T-helper 1 cell treated with Interleukin-12 subunit alpha and Interleukin-12 subunit beta and Interleukin-4 antibody, amounts not matched to agents 30 ng/mL and 1 ng/mL, for 36 hours (primary cell): ENCODE measurements at regions not wholly inside any gene's neighbourhood (a gene's known extent, or its start where the extent isn't known, plus 50 kb on each side); places are given as distances from the start of the nearest gene placed in this dataset.

ENCODE experiments used
- intact Hi-C: fragments of 100-400 bp; cut with micrococcal nuclease; formaldehyde crosslinking; loops from one replicate; pipeline ENCODE4 v1.15.1; 2024

DNA sequence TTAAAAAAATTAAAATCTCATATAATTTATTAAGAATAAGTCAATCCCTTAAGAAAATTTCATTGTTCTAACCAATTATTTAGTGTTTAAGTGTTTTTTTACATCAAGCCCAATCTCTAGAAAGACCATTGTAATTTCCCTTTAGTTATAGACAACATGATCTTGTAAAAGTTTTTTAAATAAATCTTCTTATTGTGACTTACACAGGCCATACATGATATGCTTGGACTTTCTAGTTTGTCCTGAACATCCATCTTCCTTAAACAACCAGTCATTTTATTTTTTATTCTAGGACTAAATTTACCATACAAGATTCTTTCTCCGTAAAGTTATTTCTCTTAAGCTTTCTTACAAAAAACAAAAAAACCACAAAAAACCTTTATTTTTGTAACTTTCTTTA, 126.5 kb upstream of the MAST4 start:
- intact Hi-C loops, result no loop called here

DNA sequence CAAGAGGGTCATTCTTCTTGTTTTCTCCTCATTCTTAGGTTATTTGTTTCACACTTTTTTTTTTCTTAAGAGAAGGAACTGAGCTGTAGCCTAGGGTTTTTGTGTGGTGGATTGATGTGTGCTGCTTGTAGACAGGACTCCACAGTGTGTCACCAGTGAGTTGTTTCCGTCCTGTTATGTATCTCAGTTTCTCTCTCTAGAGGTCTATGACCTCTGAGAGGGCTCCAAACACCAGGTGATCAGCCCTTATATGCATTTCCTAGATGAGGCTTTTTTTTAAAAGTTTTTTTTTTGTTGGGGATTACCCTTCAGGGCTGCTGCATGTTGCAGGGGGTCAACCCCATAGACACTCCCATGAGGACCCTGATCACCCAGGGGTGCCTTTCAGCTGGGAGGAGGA, 124.2 kb upstream of the MAST4 start:
- intact Hi-C loops, result no loop called here

DNA sequence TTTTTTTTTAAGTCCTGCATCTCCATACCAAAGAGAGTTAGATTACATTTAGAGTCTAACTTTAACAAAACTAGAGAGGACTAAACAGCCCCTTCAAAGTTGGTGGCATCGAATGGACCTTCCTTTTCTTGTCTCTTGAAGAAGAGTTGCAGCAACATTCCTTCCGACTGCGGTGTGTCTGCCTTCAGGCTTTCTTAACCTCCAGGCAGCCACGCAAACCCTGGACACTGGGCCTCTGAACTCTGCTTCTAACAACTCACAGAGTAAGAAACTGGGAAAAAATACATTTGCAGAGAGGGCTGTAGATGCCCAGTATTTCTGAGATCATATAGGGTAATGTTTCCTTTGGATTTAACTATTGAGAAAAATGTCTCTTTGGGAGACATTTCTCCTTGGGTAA, 120.5 kb upstream of the MAST4 start:
- intact Hi-C loops, result no loop called here

DNA sequence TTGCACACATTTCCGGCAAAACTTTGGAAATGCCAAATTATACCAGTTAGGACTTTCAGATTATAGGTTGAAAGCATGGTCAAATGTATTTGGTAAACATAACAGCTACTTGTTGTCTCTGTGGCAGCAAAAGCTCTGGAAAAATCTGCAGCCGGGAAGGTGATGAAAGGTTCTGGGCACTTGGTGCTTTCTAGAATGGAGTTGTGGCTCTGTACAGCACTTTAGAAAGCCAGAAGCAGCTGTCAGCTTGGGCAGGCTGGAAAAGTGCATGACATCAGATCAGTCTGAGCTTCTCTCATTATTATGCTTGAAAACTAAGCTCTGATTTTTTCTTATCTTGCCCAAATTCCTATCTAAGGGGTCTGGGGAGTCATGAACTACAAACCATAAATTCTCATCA, 118.6 kb upstream of the MAST4 start:
- intact Hi-C loops, result no loop called here

DNA sequence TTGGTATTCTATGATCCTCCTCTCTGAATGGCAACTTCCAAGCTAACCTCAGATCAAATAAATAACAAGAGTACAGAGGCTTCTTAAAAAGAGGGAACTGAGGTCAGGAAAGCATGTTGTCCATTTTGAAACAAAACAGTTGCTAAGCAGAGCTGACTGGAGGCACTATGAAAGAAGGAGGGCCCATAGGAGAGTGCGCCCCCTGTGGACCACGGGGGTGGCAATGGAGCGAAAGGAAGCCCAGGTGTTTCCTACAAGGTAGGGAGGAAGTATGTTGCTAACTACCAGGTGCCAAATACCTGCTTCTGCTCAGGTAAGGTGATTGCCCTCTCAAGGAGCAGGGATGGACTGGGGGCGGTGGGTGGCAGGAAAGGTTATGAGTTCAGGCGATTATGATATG, 101.8 kb upstream of the MAST4 start:
- intact Hi-C loops, result no loop called here

DNA sequence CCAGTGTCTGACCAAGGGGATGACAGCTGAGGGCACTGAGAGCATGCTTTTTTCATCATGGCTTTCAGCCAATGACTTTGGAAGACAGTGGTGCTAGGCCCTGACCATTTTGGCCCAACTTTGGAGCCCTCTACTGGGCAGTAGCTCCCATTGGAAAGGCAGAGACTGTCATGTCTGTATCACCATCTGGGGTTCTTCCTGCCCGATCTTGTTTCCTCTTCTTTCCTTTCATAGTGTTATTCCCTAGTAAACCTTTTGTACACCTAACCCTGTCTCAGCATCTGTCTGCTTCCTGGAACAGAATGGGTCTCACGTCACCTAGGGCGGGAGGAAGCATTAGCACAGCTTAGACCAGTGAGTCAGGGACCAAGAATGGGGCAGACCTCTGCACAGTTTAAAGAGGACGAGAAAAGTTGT, 97.4 kb upstream of the MAST4 start:
- intact Hi-C loops, result no loop called here

DNA sequence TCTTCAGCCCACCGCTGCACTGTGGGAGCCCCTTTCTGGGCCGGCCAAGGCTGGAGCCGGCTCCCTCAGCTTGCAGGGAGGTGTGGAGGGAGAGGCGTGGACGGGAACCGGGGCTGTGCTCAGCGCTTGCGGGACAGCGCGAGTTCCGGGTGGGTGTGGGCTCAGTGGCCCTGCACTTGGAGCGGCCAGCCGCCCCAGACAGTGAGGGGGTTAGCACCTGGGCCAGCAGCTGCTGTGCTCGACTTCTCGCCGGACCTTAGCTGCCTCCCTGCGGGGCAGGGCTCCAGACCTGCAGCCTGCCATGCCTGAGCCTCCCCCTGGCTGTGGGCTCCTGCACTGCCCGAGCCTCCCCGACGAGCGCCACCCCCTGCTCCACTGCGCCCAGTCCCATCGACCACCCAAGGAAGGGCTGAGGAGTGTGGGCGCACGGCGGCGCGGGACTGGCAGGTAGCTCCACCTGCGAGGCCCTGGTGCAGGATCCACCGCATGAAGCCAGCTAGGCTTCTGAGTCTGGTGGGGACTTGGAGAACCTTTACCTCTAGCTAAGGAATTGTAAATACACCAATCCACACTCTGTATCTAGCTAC, 92.9 kb upstream of the MAST4 start:
- intact Hi-C loops, result no loop called here

DNA sequence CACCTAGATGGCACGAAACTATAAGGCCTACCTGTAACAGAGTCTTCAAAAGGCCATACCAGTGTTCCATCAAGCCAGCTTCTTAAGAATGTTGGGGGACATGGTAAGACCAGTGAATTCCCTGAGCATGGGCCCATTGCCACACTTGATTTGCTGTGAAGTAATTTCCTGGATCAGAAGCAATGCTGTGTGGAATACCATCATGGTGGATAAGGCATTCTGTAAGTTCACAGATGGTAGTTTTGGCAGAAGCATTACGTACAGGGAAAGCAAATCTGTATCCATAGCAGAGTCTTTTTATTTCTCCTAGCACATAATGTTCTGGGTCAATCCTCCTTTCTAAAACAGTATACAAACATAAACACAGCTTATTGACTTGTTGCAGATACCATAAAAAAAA, 89.1 kb upstream of the MAST4 start:
- intact Hi-C loops, result no loop called here

DNA sequence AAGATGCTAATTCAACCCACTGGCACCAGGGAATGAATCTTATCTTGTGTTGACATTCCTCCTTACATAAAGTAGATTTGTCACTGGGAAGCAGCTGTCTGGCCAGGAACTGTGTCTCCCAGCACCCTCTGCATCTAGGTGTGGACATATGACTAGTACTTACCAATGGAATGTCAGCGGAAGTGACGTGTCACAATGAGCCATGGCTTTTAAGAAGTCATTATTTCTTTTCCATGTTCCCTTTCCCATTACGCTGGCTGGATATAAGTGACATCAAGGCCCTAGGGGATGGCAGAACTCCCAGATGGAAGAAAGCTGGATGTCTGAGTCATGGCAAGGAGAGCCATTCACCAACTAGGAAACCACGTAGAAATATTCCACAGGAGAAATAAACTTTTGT, 84.7 kb upstream of the MAST4 start:
- intact Hi-C loops, result no loop called here

DNA sequence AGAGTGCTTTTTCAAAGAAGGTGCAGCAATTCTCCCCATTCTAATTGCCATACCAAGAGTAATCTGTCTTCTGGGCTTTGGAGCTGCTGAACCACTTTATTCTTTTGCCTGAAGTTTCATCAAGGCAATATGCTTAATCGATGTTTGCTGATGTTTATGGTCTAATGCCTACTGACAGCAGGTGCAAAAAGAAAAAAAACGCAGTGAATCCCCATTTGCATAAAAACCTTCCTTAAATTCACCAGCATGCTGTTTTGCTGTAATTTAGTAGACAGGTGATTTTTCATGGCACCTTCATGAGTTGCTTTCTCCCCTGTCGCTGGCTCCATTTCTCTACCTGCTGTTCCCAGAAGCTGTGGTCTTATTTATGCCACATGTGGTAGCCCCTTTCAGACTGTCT, 83.1 kb upstream of the MAST4 start:
- intact Hi-C loops, result no loop called here

DNA sequence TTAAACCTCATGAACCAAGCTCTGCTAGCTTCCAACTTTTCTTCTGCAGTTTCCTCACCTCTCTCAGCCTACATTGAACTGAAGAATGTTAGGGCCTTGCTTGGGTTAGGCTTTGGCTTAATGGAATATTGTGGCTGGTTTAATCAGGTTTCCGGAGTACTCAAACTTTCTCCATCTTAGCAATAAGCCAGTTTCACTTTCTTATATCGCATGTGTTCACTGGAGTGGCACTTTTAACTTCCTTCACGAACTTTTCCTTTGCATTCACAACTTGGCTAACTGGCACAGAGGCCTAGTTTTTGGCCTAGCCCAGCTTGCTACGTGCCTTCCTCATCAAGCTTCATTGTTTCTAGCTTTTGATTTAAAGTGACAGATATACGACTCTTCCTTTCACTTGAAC, 81.0 kb upstream of the MAST4 start:
- intact Hi-C loops, result no loop called here

DNA sequence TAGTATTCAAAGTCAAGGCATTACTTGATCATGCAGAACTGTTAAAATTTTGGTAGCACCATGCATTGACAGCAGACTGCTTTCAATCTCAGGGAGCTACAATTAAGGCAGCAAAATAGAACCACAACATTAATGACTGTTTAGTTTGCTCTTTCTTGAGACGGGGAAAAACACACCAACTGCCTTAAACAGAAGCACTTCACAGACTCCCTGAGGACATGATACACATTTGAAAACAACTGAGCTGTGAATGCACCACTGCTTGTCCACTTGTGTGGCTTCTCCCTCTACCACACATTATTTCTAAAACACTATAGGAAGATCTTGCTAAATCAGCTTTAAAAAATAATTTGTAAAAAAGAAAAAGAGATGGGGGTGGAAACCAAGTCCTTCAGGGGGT, 79.6 kb upstream of the MAST4 start:
- intact Hi-C loops, result no loop called here

DNA sequence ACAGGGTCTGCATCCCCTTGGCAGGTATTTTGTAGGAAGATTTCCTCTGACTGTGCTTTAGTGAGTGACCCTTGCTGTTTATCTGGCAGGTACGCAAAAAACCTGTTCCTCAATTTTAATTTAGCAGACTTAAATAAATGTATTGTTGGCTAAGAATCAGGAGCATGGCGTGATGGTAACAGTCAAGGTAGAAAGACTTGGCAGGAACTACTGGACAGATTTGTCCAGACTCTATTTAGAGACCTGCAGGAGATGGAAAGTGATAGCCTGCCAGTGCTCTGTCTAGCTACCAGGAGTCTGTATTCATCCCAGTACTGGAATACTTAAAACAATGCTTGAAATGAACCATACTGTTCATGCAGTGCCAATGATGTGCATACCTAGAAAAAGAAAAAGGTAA, 78.8 kb upstream of the MAST4 start:
- intact Hi-C loops, result no loop called here

DNA sequence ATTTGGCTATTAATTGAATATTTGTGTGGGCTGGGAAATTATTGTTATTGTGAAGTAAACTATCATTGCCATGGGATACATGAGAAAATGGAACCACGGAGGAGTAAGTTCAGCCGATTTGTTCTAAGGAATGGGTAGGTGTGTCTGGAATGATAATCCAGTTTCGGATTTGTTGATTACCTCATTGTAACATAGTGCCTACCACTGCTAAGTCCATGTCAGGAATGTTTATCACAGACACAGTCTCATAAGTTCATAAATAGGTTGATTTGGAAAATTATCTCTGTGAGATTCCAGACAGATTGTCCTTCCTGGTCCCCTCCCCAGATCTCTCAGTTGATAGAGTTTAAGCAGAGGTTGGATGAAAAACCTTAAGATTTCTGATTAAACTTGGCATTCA, 78.1 kb upstream of the MAST4 start:
- intact Hi-C loops, result no loop called here

DNA sequence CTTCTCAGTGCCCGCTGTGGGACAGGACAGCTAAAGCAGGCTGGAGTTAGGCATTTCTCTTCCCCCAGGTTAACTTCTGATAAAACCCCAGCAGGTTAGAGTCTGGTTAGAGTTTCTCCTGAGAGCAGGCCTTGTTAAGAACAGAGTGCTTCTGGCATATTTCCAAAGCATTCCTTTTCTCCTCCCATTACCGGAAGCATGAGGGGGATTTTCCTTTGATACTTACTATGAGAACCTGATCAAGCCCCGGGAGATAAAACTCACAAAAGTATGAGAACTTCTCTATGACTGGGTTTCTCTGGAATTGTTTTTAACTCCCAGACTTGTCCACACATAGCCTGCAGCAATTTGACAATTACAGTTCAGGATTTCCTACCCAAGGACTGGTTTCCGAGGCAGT, 77.4 kb upstream of the MAST4 start:
- intact Hi-C loops, result no loop called here

DNA sequence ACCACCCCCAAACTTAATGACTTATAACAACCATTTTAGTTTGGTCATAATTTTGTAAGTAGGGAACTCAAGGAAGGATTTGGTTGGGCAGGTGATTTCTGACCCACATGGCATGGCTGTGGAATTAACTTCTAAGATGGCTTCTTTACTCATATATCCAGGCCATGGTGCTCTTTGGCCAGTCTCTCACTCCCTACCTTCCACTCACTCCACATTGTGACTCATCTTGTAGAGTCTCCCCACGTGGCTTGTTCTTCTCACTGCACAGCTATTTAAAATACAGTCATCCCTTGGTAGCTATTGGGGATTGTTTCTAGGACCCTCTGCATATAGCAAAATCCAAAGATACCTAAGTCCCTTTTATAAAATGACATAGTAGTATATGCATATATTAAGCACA, 76.6 kb upstream of the MAST4 start:
- intact Hi-C loops, result no loop called here

DNA sequence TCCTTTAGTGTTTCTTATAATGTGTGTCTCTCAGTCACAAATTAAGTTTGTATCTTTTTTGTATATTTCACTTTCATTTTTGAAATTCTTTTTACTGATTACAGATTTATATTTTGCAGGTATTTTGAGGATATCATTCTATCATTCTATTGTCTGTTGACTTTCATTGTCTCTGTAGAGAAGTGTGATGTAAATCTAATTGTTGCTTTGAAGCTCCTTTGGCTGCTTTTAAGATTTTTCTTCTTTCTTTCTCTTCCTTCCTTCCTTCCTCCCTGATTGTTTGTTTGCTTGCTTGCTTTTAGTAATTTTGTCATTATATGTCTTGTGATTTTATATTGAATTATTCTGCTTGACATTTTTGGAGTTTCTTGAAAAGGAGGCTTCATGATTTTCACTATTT, 75.3 kb upstream of the MAST4 start:
- intact Hi-C loops, result no loop called here

DNA sequence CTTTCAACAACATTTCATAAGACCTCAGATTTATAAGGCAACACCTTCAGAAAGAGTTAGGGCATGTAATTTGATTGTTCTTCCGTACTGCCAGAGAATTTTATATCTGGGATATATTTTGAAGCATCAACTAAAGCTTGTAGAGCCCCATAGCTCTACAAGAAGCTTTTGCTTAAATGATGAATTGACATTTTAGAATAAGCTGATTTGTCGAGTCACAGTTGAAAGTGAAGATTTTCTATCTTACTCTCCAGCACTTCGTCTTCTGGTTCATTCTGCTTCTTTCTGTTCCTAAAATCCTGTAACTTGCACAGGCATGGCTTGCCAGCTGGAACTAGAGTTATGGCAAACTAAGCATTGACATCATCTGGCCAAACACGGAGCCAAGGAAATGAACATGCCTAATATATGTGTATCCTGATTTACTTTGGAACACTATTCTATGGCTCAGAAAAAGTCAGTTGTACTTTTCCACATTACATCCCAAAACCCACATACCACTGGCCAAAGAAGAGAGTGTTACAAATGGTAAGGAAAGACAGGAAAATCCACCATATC, 68.6 kb upstream of the MAST4 start:
- intact Hi-C loops, result loop anchor here (2.0 kb wide), 1 partner anchor 55 kb away; no protein-coding TSS in a partner anchor

DNA sequence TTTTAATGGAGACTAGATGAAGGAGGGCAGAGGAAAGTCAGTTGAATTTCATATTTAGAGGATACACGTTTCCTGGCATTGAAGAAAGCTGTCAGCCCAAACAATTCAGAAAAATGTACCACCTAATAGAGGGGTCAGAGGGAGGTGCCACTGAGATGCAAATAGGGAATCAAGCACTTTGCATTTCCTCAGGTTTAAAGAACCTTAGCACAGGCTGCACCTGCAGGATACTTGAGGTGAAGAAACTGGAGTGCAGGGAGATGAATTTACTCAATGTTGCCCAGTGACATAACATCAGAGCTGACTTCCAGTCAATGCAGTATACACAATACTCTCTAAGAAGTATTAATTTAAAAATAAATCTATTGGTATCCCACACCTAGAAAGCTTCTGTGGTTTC, 67.0 kb upstream of the MAST4 start:
- intact Hi-C loops, result no loop called here

DNA sequence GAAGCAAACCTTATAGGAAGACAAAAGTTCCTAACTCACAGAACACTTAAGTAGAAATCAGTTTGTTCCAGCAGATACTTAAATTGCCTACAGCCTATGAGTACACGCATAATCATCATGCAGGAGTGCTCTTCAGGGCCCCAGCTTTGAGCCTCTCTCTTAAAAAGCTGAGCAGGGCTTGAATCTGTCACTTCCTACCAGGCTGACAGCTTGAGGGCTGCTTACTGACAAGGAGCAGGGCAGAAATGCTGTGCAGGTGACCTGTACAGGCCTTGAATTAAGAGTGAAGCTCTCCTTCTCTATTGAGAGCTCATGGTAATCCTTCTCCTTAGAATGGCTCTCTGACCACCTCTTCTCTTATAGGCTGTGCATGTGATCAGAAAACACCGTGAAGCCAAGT, 66.5 kb upstream of the MAST4 start:
- intact Hi-C loops, result no loop called here

DNA sequence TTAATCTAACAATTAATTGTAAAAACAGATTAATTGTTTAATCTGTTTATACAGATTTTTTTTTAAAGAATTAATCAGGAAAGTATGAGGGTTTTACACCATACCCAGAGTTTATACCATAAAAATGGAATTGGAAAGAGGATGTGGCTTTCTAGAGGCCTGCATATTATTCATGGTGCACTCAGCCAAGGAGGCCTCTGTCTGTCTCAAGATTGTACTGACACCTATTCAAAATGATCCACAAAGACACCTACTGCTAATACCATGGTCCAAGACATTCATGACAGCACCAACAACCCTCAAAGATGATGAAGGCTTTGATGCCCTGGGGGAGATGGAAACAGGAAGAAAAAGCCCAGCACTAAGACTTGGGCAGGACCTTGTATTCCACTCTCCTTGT, 58.1 kb upstream of the MAST4 start:
- intact Hi-C loops, result no loop called here

DNA sequence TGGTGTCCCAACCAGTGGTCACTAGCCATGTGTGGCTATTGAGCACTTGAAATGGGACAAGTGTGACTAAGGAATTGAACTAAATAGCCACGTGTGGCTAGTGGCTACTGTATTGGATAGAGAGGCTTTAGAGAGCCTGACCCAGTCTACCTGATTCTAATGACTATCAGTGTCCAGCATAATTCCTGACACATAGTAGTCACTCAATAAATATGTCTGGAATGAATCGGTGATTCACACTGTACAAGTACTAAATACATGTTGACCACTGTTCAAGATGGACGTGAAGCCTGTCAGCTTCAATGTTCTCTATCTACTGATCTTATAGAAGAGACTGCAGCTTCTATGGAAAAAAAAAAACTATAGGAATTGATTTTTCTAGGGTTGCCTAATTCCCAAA, 57.7 kb upstream of the MAST4 start:
- intact Hi-C loops, result no loop called here

DNA sequence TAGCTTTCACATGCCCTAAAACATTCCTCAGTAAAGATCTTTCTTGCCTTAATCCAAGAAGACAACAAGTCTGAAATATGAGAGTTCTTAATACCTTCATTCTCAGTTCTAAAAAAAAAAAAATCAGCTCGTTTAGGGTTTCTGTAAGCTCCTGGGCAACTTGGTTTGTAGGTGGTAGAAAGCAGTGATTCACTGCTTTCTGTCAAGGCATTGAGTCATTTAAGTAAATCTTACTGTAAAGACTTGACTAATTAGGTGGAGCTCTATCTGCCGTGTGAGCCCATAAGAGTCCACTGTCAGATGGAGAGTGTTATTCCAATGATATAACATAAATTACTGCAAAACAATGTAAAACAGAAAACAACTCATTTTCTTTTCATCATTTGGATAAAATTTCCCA, 56.1 kb upstream of the MAST4 start:
- intact Hi-C loops, result no loop called here

DNA sequence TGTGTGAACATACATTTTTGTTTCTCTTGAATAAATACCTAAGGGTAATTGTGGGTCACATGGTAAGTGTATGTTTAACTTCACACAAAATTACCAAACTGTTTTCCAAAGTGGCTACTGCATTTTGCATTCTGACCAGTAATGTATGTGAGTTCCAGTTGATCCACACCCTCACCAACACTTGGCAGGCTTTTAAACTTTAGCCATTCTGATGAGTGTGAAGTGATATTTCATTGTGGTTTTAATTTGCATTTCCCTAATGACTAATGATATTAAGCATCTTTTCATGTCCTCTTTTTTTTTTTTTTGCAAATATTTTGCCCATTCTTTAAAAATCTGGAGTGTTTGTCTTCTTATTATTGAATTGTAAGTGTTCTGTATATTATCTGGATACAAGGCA, 53.5 kb upstream of the MAST4 start:
- intact Hi-C loops, result no loop called here
